ENCODE measurements at regions not wholly inside any gene's neighbourhood (a gene's known extent, or its start where the extent isn't known, plus 50 kb on each side); places are given as distances from the start of the nearest gene placed in this dataset.

- Histone ChIP-seq H3K4me1 (ENCODE audit: insufficient read depth, insufficient read length) (no peaks in the 10 kb centered on the region), H3K36me3 (ENCODE audit: insufficient read depth, insufficient read length, low read length) (no peaks in the 10 kb centered on the region), H3K9me3 (ENCODE audit: insufficient read depth, low read length) (no peaks in the 10 kb centered on the region), H3K27me3 (ENCODE audit: insufficient read depth, insufficient read length) (no peaks in the 10 kb centered on the region), H3K4me3 (ENCODE audit: insufficient read length, low read depth) (no peak overlapping the region), H3K9ac (ENCODE audit: insufficient read length, low read depth) (no peak overlapping the region)
- no peak for DNase-seq (ENCODE audit: low read depth, low spot score)
- no peak for TF ChIP-seq YY1 (IDR thresholded peaks at IDR 0.05; ENCODE audit: insufficient read depth, insufficient read length)
- TF ChIP-seq ZNF274 (IDR thresholded peaks at IDR 0.05; ENCODE audit: low read depth, low read length): no peak
- no peak for TF ChIP-seq SUZ12 (IDR thresholded peaks at IDR 0.05; ENCODE audit: extremely low read depth, insufficient read depth, insufficient read length)
Measured at GRCh38 chr13:105089858-105090643, 1445.4 kb downstream of the EFNB2 start.

GRCh38 chr13:105087945-105088344 is 1447.5 kb downstream of the EFNB2 start:
- Histone ChIP-seq H3K36me3 (ENCODE audit: insufficient read depth, insufficient read length, low read length) (no peaks in the 10 kb centered on the region), H3K4me3 (ENCODE audit: insufficient read length, low read depth) (no peak overlapping the region), H3K4me1 (ENCODE audit: insufficient read depth, insufficient read length) (no peaks in the 10 kb centered on the region), H3K27me3 (ENCODE audit: insufficient read depth, insufficient read length) (no peaks in the 10 kb centered on the region), H3K9me3 (ENCODE audit: insufficient read depth, low read length) (no peaks in the 10 kb centered on the region), H3K9ac (ENCODE audit: insufficient read length, low read depth) (no peak overlapping the region)
- DNase-seq (ENCODE audit: low read depth, low spot score): no peak
- TF ChIP-seq YY1 (IDR thresholded peaks at IDR 0.05; ENCODE audit: insufficient read depth, insufficient read length): no peak
- TF ChIP-seq ZNF274 (IDR thresholded peaks at IDR 0.05; ENCODE audit: low read depth, low read length): no peak
- no peak for TF ChIP-seq SUZ12 (IDR thresholded peaks at IDR 0.05; ENCODE audit: extremely low read depth, insufficient read depth, insufficient read length)

GRCh38 chr13:105084931-105085330 is 1450.5 kb downstream of the EFNB2 start:
- Histone ChIP-seq H3K36me3 (ENCODE audit: insufficient read depth, insufficient read length, low read length) (no peaks in the 10 kb centered on the region), H3K4me1 (ENCODE audit: insufficient read depth, insufficient read length) (no peaks in the 10 kb centered on the region), H3K27me3 (ENCODE audit: insufficient read depth, insufficient read length) (no peaks in the 10 kb centered on the region), H3K9me3 (ENCODE audit: insufficient read depth, low read length) (no peaks in the 10 kb centered on the region), H3K4me3 (ENCODE audit: insufficient read length, low read depth) (no peak overlapping the region), H3K9ac (ENCODE audit: insufficient read length, low read depth) (no peak overlapping the region)
- TF ChIP-seq YY1 (IDR thresholded peaks at IDR 0.05; ENCODE audit: insufficient read depth, insufficient read length): no peak
- TF ChIP-seq SUZ12 (IDR thresholded peaks at IDR 0.05; ENCODE audit: extremely low read depth, insufficient read depth, insufficient read length): no peak
- TF ChIP-seq ZNF274 (IDR thresholded peaks at IDR 0.05; ENCODE audit: low read depth, low read length): no peak
- no peak for DNase-seq (ENCODE audit: low read depth, low spot score)

GRCh38 chr13:105083992-105084391 is 1451.5 kb downstream of the EFNB2 start:
- Histone ChIP-seq H3K4me1 (ENCODE audit: insufficient read depth, insufficient read length) (no peaks in the 10 kb centered on the region), H3K4me3 (ENCODE audit: insufficient read length, low read depth) (no peak overlapping the region), H3K9ac (ENCODE audit: insufficient read length, low read depth) (no peak overlapping the region), H3K36me3 (ENCODE audit: insufficient read depth, insufficient read length, low read length) (no peaks in the 10 kb centered on the region), H3K27me3 (ENCODE audit: insufficient read depth, insufficient read length) (no peaks in the 10 kb centered on the region), H3K9me3 (ENCODE audit: insufficient read depth, low read length) (no peaks in the 10 kb centered on the region)
- no peak for DNase-seq (ENCODE audit: low read depth, low spot score)
- TF ChIP-seq YY1 (IDR thresholded peaks at IDR 0.05; ENCODE audit: insufficient read depth, insufficient read length) (no peak), ZNF274 (IDR thresholded peaks at IDR 0.05; ENCODE audit: low read depth, low read length) (no peak), SUZ12 (IDR thresholded peaks at IDR 0.05; ENCODE audit: extremely low read depth, insufficient read depth, insufficient read length) (no peak)

GRCh38 chr13:105074755-105075154 is 1460.7 kb downstream of the EFNB2 start:
- Histone ChIP-seq H3K9ac (ENCODE audit: insufficient read length, low read depth) (no peak overlapping the region), H3K9me3 (ENCODE audit: insufficient read depth, low read length) (no peaks in the 10 kb centered on the region), H3K36me3 (ENCODE audit: insufficient read depth, insufficient read length, low read length) (no peaks in the 10 kb centered on the region), H3K27me3 (ENCODE audit: insufficient read depth, insufficient read length) (no peaks in the 10 kb centered on the region), H3K4me3 (ENCODE audit: insufficient read length, low read depth) (no peak overlapping the region), H3K4me1 (ENCODE audit: insufficient read depth, insufficient read length) (no peaks in the 10 kb centered on the region)
- TF ChIP-seq SUZ12 (IDR thresholded peaks at IDR 0.05; ENCODE audit: extremely low read depth, insufficient read depth, insufficient read length) (no peak), YY1 (IDR thresholded peaks at IDR 0.05; ENCODE audit: insufficient read depth, insufficient read length) (no peak), ZNF274 (IDR thresholded peaks at IDR 0.05; ENCODE audit: low read depth, low read length) (no peak)
- DNase-seq (ENCODE audit: low read depth, low spot score): no peak

- no peaks in the 10 kb centered on the region for H3K4me1 ChIP-seq (ENCODE audit: insufficient read depth, insufficient read length)
- no peaks in the 10 kb centered on the region for H3K9me3 ChIP-seq (ENCODE audit: insufficient read depth, low read length)
- H3K36me3 ChIP-seq (ENCODE audit: insufficient read depth, insufficient read length, low read length): no peaks in the 10 kb centered on the region
- no peaks in the 10 kb centered on the region for H3K27me3 ChIP-seq (ENCODE audit: insufficient read depth, insufficient read length)
- H3K9ac ChIP-seq (ENCODE audit: insufficient read length, low read depth): no peak overlapping the region
- no peak for DNase-seq (ENCODE audit: low read depth, low spot score)
- TF ChIP-seq ZNF274 (IDR thresholded peaks at IDR 0.05; ENCODE audit: low read depth, low read length): no peak
- TF ChIP-seq SUZ12 (IDR thresholded peaks at IDR 0.05; ENCODE audit: extremely low read depth, insufficient read depth, insufficient read length): no peak
- no peak for TF ChIP-seq YY1 (IDR thresholded peaks at IDR 0.05; ENCODE audit: insufficient read depth, insufficient read length)
- H3K4me3 ChIP-seq (ENCODE audit: insufficient read length, low read depth): no peak overlapping the region
Measured at GRCh38 chr13:105073041-105073440, 1462.4 kb downstream of the EFNB2 start.

GRCh38 chr13:105070452-105070851 is 1465.0 kb downstream of the EFNB2 start:
- Histone ChIP-seq H3K36me3 (ENCODE audit: insufficient read depth, insufficient read length, low read length) (no peaks in the 10 kb centered on the region), H3K4me3 (ENCODE audit: insufficient read length, low read depth) (no peak overlapping the region), H3K27me3 (ENCODE audit: insufficient read depth, insufficient read length) (no peaks in the 10 kb centered on the region), H3K9me3 (ENCODE audit: insufficient read depth, low read length) (no peaks in the 10 kb centered on the region), H3K9ac (ENCODE audit: insufficient read length, low read depth) (no peak overlapping the region), H3K4me1 (ENCODE audit: insufficient read depth, insufficient read length) (no peaks in the 10 kb centered on the region)
- DNase-seq (ENCODE audit: low read depth, low spot score): no peak
- TF ChIP-seq ZNF274 (IDR thresholded peaks at IDR 0.05; ENCODE audit: low read depth, low read length): no peak
- TF ChIP-seq SUZ12 (IDR thresholded peaks at IDR 0.05; ENCODE audit: extremely low read depth, insufficient read depth, insufficient read length): no peak
- TF ChIP-seq YY1 (IDR thresholded peaks at IDR 0.05; ENCODE audit: insufficient read depth, insufficient read length): no peak
